ENCODE measurements at regions not wholly inside any gene's neighbourhood (a gene's known extent, or its start where the extent isn't known, plus 50 kb on each side); places are given as distances from the start of the nearest gene placed in this dataset.

DNA sequence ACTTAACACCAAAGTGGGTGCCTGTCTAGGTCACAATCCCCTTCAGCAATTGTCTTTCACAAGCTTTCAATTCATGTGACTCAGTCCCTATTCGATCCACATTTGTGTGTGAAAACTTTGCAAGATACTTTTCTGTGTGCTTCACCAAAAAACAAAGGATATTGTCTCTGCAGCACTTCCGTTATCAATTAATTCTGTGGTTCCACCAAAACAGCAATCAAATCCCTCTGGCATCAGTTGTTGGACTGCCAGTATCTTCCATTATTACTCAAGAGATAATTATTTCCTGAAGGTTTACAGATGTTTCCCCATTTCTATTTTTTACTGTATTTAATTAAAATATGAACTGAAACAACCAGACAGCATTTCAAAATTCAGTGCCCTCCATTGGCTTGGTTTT lies 481.4 kb downstream of the SUCLA2 start:
- Histone ChIP-seq H3K4me1 (ENCODE audit: control insufficient read depth, insufficient read depth, low read length) (no peaks in the 10 kb centered on the region), H3K27me3 (ENCODE audit: control insufficient read depth, insufficient read depth, low read length) (no peaks in the 10 kb centered on the region), H3K9ac (ENCODE audit: low read length) (no peak overlapping the region), H3K9me3 (ENCODE audit: control insufficient read depth, insufficient read depth, low read depth, low read length) (peaks cover 8% of the 10 kb centered on the region; the same call in 1 of the 2 replicates), H3K27ac (ENCODE audit: low read depth, low read length) (no peak overlapping the region), H3K36me3 (ENCODE audit: control insufficient read depth, insufficient read depth, low read length) (no peaks in the 10 kb centered on the region), H3K4me3 (ENCODE audit: low read depth, low read length) (no peak overlapping the region)

DNA sequence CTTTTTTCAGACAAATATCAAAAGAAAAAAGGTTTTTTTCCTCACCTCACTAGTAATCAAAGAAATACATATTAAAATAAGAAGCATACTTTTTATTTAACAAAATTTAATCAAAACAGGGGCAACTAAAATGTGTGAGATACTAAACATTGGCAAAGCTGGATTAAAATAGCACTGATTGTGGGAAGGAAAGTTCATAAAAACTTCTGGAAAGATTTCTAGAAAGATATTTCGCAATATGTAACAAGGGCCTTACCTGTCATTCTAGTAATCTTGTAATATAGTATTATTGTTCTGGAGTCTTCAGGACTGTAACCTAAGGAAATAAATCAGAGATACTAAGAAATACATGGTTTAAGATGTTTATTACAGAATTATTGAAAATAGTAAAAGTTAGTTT lies 482.5 kb downstream of the SUCLA2 start:
- Histone ChIP-seq H3K9ac (ENCODE audit: low read length) (no peak overlapping the region), H3K27ac (ENCODE audit: low read depth, low read length) (no peak overlapping the region), H3K9me3 (ENCODE audit: control insufficient read depth, insufficient read depth, low read depth, low read length) (peaks cover 8% of the 10 kb centered on the region; the same call in 1 of the 2 replicates), H3K27me3 (ENCODE audit: control insufficient read depth, insufficient read depth, low read length) (no peaks in the 10 kb centered on the region), H3K36me3 (ENCODE audit: control insufficient read depth, insufficient read depth, low read length) (no peaks in the 10 kb centered on the region), H3K4me3 (ENCODE audit: low read depth, low read length) (no peak overlapping the region), H3K4me1 (ENCODE audit: control insufficient read depth, insufficient read depth, low read length) (no peaks in the 10 kb centered on the region)

DNA sequence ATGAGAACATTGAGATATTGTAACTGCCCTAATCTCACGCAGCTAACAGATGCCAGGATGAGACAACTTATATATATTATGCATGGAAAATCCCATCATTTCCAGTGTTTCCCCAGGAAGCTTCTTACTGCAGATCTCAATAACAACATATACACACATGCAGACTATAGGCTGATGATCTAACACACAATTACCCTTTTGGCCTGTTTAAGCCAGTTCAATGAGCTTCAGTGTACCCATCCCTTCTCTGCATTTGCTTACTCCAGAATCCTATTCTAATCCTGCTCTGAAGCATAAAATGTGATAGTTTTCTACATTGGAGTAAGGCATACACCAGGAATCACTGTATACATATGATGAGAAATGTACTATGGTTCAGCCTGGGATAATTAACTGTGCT lies 489.4 kb downstream of the SUCLA2 start:
- no peak overlapping the region for H3K4me3 ChIP-seq (ENCODE audit: low read depth, low read length)
- no peaks in the 10 kb centered on the region for H3K9me3 ChIP-seq (ENCODE audit: control insufficient read depth, insufficient read depth, low read depth, low read length)
- no peak overlapping the region for H3K9ac ChIP-seq (ENCODE audit: low read length)
- no peaks in the 10 kb centered on the region for H3K27me3 ChIP-seq (ENCODE audit: control insufficient read depth, insufficient read depth, low read length)
- H3K36me3 ChIP-seq (ENCODE audit: control insufficient read depth, insufficient read depth, low read length) = no peaks in the 10 kb centered on the region
- H3K4me1 ChIP-seq (ENCODE audit: control insufficient read depth, insufficient read depth, low read length) = no peaks in the 10 kb centered on the region
- H3K27ac ChIP-seq (ENCODE audit: low read depth, low read length) = no peak overlapping the region

DNA sequence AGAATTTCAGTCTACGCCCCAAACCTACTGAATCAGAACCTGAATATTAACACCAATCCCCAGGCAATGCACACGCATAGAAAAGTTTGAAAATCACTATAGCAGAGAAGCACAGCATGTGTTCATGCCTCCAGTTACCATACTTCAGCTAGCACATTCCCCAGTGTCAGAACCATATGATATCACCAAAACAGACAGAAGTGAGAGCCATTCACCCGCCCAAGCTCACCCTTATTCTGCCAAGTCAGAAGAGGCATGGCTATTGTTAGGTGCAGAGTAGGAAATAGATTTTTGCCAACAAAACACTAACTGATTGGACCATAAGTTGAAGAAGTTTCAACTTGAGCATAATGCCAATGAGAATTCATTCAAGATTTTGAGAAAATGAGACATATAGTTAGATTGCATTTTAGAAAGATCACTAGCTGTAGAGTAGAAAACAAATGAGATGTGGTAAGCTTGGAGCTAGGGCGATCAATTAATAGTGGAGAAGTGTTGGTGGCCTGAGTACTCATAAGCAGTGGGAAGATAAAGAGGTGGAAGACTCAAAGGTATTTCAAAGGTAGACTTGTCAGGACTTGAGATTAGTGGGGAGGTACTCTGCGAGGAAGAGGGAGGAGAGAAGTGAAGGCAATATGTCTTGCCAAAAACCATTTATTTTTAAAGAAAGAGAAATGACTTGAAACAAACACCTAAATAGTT lies 492.4 kb downstream of the SUCLA2 start:
- Histone ChIP-seq H3K27me3 (ENCODE audit: control insufficient read depth, insufficient read depth, low read length) (no peaks in the 10 kb centered on the region), H3K4me3 (ENCODE audit: low read depth, low read length) (no peak overlapping the region), H3K4me1 (ENCODE audit: control insufficient read depth, insufficient read depth, low read length) (no peaks in the 10 kb centered on the region), H3K9me3 (ENCODE audit: control insufficient read depth, insufficient read depth, low read depth, low read length) (no peaks in the 10 kb centered on the region), H3K27ac (ENCODE audit: low read depth, low read length) (no peak overlapping the region), H3K36me3 (ENCODE audit: control insufficient read depth, insufficient read depth, low read length) (no peaks in the 10 kb centered on the region), H3K9ac (ENCODE audit: low read length) (no peak overlapping the region)

- Histone ChIP-seq H3K9me3 (ENCODE audit: control insufficient read depth, insufficient read depth, low read depth, low read length) (no peaks in the 10 kb centered on the region), H3K4me1 (ENCODE audit: control insufficient read depth, insufficient read depth, low read length) (no peaks in the 10 kb centered on the region), H3K36me3 (ENCODE audit: control insufficient read depth, insufficient read depth, low read length) (no peaks in the 10 kb centered on the region), H3K27me3 (ENCODE audit: control insufficient read depth, insufficient read depth, low read length) (no peaks in the 10 kb centered on the region), H3K27ac (ENCODE audit: low read depth, low read length) (no peak overlapping the region), H3K4me3 (ENCODE audit: low read depth, low read length) (no peak overlapping the region), H3K9ac (ENCODE audit: low read length) (no peak overlapping the region)
Observed at GRCh38 chr13:47503475-47503874, 497.6 kb downstream of the SUCLA2 start.

DNA sequence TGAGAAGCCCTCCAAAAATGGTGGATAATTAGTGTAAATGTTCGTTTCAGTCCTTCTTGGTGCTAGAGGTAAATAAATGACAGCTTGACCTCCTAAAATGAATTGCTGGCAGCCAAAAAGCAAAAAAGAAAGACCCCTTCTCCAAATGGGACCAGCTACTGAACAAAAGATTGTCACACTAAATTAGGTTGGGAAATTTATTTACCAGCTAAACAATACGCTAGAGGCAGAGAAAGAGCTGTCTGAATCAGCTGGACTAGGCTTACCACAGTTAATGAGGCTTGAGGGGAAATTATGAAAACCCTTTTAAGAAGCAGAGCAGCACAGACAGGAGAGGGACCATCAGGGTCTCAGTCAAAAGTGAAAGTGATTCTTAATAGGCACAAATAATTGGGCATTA lies 498.9 kb downstream of the SUCLA2 start:
- no peaks in the 10 kb centered on the region for H3K36me3 ChIP-seq (ENCODE audit: control insufficient read depth, insufficient read depth, low read length)
- no peak overlapping the region for H3K27ac ChIP-seq (ENCODE audit: low read depth, low read length)
- 0 out of 2 replicates have a peak, but pooled peaks cover 6% of the 10 kb centered on the region for H3K4me1 ChIP-seq (ENCODE audit: control insufficient read depth, insufficient read depth, low read length)
- no peak overlapping the region for H3K9ac ChIP-seq (ENCODE audit: low read length)
- no peaks in the 10 kb centered on the region for H3K27me3 ChIP-seq (ENCODE audit: control insufficient read depth, insufficient read depth, low read length)
- no peaks in the 10 kb centered on the region for H3K9me3 ChIP-seq (ENCODE audit: control insufficient read depth, insufficient read depth, low read depth, low read length)
- no peak overlapping the region for H3K4me3 ChIP-seq (ENCODE audit: low read depth, low read length)

- Histone ChIP-seq H3K36me3 (ENCODE audit: control insufficient read depth, insufficient read depth, low read length) (no peaks in the 10 kb centered on the region), H3K9ac (ENCODE audit: low read length) (no peak overlapping the region), H3K4me1 (ENCODE audit: control insufficient read depth, insufficient read depth, low read length) (0 out of 2 replicates have a peak, but pooled peaks cover 6% of the 10 kb centered on the region), H3K27me3 (ENCODE audit: control insufficient read depth, insufficient read depth, low read length) (no peaks in the 10 kb centered on the region), H3K27ac (ENCODE audit: low read depth, low read length) (no peak overlapping the region), H3K9me3 (ENCODE audit: control insufficient read depth, insufficient read depth, low read depth, low read length) (no peaks in the 10 kb centered on the region), H3K4me3 (ENCODE audit: low read depth, low read length) (no peak overlapping the region)
Observed at GRCh38 chr13:47499358-47500150, 501.5 kb downstream of the SUCLA2 start.

DNA sequence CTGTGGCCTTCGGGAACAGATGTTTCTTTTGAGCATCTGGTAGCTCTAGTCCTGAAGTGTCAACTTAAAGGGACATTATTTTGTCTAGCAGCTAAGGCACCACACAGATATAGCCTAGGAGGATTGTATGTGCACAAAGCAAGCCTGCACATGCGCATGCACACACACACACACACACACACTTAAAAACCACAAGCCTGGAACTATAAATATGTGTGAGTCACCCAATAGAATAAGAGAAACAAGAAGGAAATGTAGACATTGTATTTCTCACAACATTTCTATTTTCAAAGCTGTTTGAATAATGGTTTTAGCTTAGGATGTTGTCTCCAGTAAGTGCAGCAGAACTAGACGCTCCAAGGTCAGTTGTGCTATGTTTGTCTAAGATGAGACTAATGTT lies 516.5 kb downstream of the SUCLA2 start:
- H3K27me3 ChIP-seq (ENCODE audit: control insufficient read depth, insufficient read depth, low read length) = no peaks in the 10 kb centered on the region
- H3K27ac ChIP-seq (ENCODE audit: low read depth, low read length) = no peak overlapping the region
- H3K36me3 ChIP-seq (ENCODE audit: control insufficient read depth, insufficient read depth, low read length) = no peaks in the 10 kb centered on the region
- H3K4me1 ChIP-seq (ENCODE audit: control insufficient read depth, insufficient read depth, low read length) = no peaks in the 10 kb centered on the region
- no peaks in the 10 kb centered on the region for H3K9me3 ChIP-seq (ENCODE audit: control insufficient read depth, insufficient read depth, low read depth, low read length)
- no peak overlapping the region for H3K4me3 ChIP-seq (ENCODE audit: low read depth, low read length)
- H3K9ac ChIP-seq (ENCODE audit: low read length) = no peak overlapping the region

- no peak overlapping the region for H3K27ac ChIP-seq (ENCODE audit: low read depth, low read length)
- no peaks in the 10 kb centered on the region for H3K9me3 ChIP-seq (ENCODE audit: control insufficient read depth, insufficient read depth, low read depth, low read length)
- no peaks in the 10 kb centered on the region for H3K27me3 ChIP-seq (ENCODE audit: control insufficient read depth, insufficient read depth, low read length)
- no peak overlapping the region for H3K4me3 ChIP-seq (ENCODE audit: low read depth, low read length)
- H3K4me1 ChIP-seq (ENCODE audit: control insufficient read depth, insufficient read depth, low read length) = no peaks in the 10 kb centered on the region
- H3K36me3 ChIP-seq (ENCODE audit: control insufficient read depth, insufficient read depth, low read length) = no peaks in the 10 kb centered on the region
- H3K9ac ChIP-seq (ENCODE audit: low read length) = no peak overlapping the region
Observed at GRCh38 chr13:47481536-47481935, 519.5 kb downstream of the SUCLA2 start.

DNA sequence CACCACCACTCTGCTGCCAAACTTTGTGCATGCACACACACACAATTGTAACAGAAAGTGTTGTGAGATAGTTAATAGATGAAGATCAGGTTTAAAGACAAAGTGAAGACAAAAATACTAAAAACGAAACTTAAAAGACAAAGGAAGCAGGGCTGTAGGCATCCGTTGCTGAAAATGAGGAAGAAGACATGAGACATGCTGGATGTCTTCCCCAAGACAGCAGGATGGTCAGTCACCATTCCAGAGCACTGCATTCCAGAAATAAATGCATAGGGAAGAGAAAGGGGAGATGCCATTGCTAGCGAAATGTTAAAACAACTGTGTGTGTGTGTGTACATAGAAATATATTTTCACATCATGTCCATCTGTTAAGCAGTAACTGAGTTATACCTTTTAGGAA lies 520.1 kb downstream of the SUCLA2 start:
- H3K27me3 ChIP-seq (ENCODE audit: control insufficient read depth, insufficient read depth, low read length) = no peaks in the 10 kb centered on the region
- H3K9me3 ChIP-seq (ENCODE audit: control insufficient read depth, insufficient read depth, low read depth, low read length) = no peaks in the 10 kb centered on the region
- no peak overlapping the region for H3K9ac ChIP-seq (ENCODE audit: low read length)
- H3K36me3 ChIP-seq (ENCODE audit: control insufficient read depth, insufficient read depth, low read length) = no peaks in the 10 kb centered on the region
- no peaks in the 10 kb centered on the region for H3K4me1 ChIP-seq (ENCODE audit: control insufficient read depth, insufficient read depth, low read length)
- no peak overlapping the region for H3K27ac ChIP-seq (ENCODE audit: low read depth, low read length)
- H3K4me3 ChIP-seq (ENCODE audit: low read depth, low read length) = no peak overlapping the region

DNA sequence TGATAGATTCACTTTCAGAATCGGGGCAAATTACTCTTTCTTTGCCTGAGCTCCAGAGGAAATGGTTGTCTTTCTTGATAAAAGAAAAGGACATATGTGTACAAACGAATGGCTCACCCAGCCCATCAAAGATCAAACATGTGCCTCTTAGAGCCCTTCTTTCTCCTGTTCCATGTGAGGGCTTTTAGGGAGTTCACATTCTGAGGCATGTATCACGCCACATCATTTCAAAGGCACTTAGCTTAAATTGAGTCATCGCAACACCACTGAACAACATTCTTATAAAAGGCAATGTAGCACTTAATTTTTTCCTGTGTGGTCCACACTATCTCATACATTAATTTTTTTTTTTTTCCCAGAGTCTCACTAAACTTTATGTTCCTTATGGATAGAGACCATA lies 521.0 kb downstream of the SUCLA2 start:
- H3K36me3 ChIP-seq (ENCODE audit: control insufficient read depth, insufficient read depth, low read length) = no peaks in the 10 kb centered on the region
- no peaks in the 10 kb centered on the region for H3K4me1 ChIP-seq (ENCODE audit: control insufficient read depth, insufficient read depth, low read length)
- H3K9ac ChIP-seq (ENCODE audit: low read length) = no peak overlapping the region
- no peaks in the 10 kb centered on the region for H3K27me3 ChIP-seq (ENCODE audit: control insufficient read depth, insufficient read depth, low read length)
- H3K27ac ChIP-seq (ENCODE audit: low read depth, low read length) = no peak overlapping the region
- H3K4me3 ChIP-seq (ENCODE audit: low read depth, low read length) = no peak overlapping the region
- H3K9me3 ChIP-seq (ENCODE audit: control insufficient read depth, insufficient read depth, low read depth, low read length) = no peaks in the 10 kb centered on the region

All from HUES6 (cell line).